ENCODE measurements at regions not wholly inside any gene's neighbourhood (a gene's known extent, or its start where the extent isn't known, plus 50 kb on each side); places are given as distances from the start of the nearest gene placed in this dataset.

DNA sequence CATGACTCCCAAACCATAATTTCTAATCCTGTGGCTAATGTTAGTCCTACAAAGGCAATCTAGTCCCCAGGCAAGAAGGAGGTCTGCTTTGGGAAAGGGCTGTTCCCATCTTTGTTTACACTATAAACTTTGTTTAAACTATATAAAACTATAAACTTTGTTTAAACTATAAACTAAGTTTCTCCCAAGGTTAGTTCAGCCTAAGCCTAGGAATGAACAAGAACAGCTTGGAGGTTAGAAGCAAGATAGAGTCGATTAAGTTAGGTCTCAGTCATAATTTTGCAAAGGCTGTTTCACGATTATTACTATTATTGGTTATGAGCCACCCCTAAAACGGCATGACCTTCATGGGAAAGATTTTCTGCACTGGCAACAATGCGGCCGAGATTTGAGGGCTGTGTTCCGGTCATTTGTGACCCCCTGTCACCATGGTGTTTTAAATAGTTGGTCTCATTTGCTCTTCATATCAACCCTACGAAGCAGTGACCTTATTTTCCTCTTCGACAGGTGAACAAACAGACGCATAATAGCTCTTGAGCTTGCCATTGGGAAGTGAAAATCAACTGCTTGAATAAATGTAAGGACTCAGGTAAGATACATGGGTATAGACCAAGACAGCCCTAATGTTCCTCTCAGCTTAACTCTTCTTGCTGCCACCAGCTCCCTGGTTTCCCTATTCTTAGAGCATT lies 322.6 kb upstream of the TMEM132C start:
- TF ChIP-seq CTCF (IDR thresholded peaks at IDR 0.05) (no peak), ZFX (IDR thresholded peaks at IDR 0.05; ENCODE audit: borderline replicate concordance) (no peak)
- no peak overlapping the region for H3K27ac ChIP-seq

DNA sequence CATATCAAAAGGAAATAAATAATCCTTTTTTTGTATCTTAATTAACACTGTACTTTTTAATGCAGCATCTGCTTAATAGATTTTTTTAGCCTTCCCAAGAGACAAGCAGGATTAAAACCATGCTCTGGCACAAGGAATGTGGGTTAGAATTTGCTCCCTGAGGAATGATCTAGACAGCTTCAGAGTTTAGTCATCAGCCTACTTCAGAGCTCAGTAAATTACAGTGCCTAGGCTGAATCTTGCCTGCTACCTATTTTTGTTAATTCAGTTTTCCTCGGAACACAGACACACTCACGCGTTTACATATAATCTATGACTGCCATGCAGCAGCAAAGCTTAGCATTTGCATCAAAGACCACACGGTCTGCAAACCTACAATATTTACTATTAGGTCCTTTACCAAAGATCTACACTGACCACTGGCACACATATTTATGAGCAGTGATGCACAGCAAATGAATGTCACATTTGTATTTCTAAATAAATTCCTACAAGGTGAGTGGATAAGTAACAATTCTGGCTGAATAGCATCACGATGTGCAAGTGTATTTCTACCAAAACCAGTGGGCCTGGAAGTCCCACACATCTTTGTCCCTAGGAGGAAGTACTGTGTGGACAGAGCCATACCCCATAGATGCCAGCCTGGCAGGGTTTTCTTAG lies 309.8 kb upstream of the TMEM132C start:
- H3K27ac ChIP-seq = no peak overlapping the region
- TF ChIP-seq ZFX (IDR thresholded peaks at IDR 0.05; ENCODE audit: borderline replicate concordance) = no peak
- TF ChIP-seq CTCF (IDR thresholded peaks at IDR 0.05) = no peak

DNA sequence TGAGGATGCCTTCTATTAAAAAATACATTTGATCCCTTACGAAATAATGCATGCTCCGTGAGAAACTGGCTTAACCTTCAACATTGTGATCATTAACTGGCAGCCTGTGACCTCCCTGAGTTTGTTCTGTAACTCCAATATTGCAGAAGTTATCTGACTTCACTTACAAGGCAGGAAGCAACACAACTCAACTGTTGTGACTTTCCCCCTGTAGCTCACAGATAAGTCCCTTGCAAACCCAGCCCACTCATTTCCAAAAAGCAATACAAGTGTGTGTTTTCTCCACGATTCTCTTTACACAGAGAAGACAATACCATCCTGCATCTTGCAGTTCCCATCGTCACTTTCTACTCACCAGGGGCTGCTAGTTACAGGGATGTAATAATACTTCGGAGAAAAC lies 304.7 kb upstream of the TMEM132C start:
- H3K27ac ChIP-seq = no peak overlapping the region
- TF ChIP-seq CTCF (IDR thresholded peaks at IDR 0.05) = no peak
- no peak for TF ChIP-seq ZFX (IDR thresholded peaks at IDR 0.05; ENCODE audit: borderline replicate concordance)

DNA sequence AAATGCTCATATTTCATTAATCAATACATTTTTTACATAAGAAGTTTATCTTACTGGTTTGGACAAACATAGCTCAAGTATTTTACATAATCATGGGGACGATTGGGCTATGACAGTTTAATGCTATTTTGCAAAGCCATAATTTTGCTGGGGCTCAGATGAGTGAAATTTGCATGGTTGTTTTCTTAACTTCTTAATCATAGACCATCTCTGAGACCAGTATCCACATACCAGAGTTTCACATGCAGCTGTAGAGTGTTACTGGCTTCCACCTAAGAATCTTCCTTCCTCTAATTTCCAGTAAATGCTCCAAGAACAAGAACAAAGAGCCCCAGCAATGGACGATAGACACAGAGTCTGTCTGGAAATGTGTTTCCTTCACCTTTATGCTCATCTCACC lies 303.0 kb upstream of the TMEM132C start:
- TF ChIP-seq ZFX (IDR thresholded peaks at IDR 0.05; ENCODE audit: borderline replicate concordance) = no peak
- no peak for TF ChIP-seq CTCF (IDR thresholded peaks at IDR 0.05)
- no peak overlapping the region for H3K27ac ChIP-seq

- H3K27ac ChIP-seq = no peak overlapping the region
- TF ChIP-seq CTCF (IDR thresholded peaks at IDR 0.05) (peak; percentile 69), ZFX (IDR thresholded peaks at IDR 0.05; ENCODE audit: borderline replicate concordance) (no peak)
Measured at GRCh38 chr12:127964717-127965116, 302.3 kb upstream of the TMEM132C start.

GRCh38 chr12:127966331-127966730 lies 300.6 kb upstream of the TMEM132C start:
- no peak for TF ChIP-seq CTCF (IDR thresholded peaks at IDR 0.05)
- no peak overlapping the region for H3K27ac ChIP-seq

GRCh38 chr12:127970491-127970890 lies 296.5 kb upstream of the TMEM132C start:
- no peak overlapping the region for H3K27ac ChIP-seq
- TF ChIP-seq ZFX (IDR thresholded peaks at IDR 0.05; ENCODE audit: borderline replicate concordance) (no peak), CTCF (IDR thresholded peaks at IDR 0.05) (no peak)
